NOMO-1 treated with dmso at 0.1 percent for 144 hours (cell line): ENCODE measurements at regions not wholly inside any gene's neighbourhood (a gene's known extent, or its start where the extent isn't known, plus 50 kb on each side); places are given as distances from the start of the nearest gene placed in this dataset.
A peak's percentile ranks its signal among the peaks of the same experiment; 100 is the strongest.
"Not testable (repeated sequence)": the region's sequence is repeated elsewhere in the genome, so short reads cannot be mapped to it uniquely, and the experiment has no call there.

Source experiments
- DNase-seq: peaks from one replicate; lab custom pipeline; 2025; ENCODE audit not compliant: unreplicated experiment; lab: John Stamatoyannopoulos, UW

DNA sequence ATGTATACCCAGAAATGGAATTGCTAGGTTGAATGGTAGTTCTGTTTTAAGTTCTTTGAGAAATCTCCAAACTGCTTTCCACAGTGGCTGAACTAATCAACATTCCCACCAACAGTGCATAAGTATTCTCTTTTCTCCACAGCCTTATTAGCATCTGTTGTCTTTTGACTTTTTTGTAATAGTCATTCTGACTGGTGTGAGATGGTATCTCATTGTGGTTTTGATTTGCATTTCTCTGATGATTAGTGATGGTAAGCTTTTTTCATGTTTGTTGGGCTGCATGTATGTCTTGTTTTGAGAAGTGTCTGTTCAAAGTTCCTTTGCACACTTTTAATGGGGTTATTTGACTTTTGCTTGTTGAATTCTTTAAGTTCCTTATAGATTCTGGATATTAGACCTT is 52.4 kb upstream of the EHHADH start:
- DNase-seq, result not testable (repeated sequence)

DNA sequence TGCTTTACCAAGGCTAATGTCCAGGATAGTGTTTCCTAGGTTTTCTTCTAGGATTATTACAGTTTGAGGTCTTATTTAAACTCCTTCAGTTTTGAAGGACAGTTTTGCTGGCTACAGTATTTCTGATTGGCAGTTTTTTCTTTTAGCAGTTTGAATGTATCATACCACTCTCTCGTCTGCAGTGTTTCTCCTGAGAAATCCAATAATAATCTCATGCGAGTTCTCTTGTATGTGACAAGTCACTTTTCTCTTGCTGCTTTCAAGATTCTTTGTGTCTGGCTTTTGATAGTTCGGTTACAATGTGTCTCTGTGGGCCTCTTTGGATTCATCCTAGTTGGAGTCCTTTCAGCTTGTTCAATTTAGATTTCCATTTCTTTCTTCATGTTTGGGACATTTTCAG is 53.0 kb upstream of the EHHADH start:
- no peak for DNase-seq

GRCh38 chr3:185308126-185308754 is 54.4 kb upstream of the EHHADH start:
- peak; percentile 60 for DNase-seq

GRCh38 chr3:185309302-185309701 is 53.6 kb upstream of the MAP3K13 start:
- no peak for DNase-seq

GRCh38 chr3:185309795-185310194 is 53.1 kb upstream of the MAP3K13 start:
- DNase-seq, result no peak

DNA sequence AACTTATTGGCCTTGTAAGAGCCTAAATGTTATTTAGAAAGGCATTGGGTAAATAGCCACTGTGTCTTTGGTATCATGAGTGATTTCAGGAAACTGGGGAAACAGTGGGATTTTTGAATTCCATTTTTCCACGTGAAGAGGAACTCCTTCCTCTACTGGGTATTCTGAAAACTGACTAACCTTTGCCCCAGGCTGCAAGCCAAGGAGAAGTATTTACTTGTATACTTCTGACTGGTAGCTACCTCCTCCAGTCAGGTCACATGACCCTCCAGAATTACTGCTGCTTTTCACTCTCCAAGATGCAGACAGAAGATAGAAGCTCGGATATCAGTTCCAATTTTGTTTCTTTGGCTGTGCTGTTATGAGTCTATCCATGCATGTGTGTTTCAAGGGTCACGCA is 50.9 kb upstream of the MAP3K13 start:
- DNase-seq, result no peak
